ENCODE measurements at regions not wholly inside any gene's neighbourhood (a gene's known extent, or its start where the extent isn't known, plus 50 kb on each side); places are given as distances from the start of the nearest gene placed in this dataset.

DNA sequence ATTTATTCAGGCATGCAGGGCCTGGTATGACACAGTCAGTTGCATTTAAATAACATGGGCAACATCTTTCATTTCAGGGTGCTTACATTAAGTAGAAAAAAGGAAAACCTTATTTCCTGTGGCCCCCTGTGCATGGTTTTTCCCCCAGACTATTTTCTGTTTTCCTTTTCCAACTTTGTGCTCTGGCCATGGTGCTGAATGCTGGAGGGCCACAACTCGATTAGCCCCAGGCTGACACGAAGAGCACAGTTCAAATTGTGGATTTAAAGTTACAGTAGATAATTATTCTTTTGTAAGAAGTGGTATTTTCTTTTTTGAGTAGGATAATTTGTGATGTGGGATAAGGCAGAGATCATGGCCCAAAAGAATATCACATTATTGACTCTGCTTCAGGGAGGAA lies 332.0 kb downstream of the HAO1 start:
- TF ChIP-seq POLR2A (IDR thresholded peaks at IDR 0.05) (no peak), CTCF (IDR thresholded peaks at IDR 0.05) (no peak), EP300 (IDR thresholded peaks at IDR 0.05) (no peak)

Data from sigmoid colon (tissue), 4 donors.